HG02884 (cell line): ENCODE measurements at regions not wholly inside any gene's neighbourhood (a gene's known extent, or its start where the extent isn't known, plus 50 kb on each side); places are given as distances from the start of the nearest gene placed in this dataset.

ENCODE experiments used
- ATAC-seq: cut with Tn5 transposase; IDR thresholded peaks from one replicate; pipeline ENCODE4 v1.9.1; 2021; ENCODE audit warnings: mild to moderate bottlenecking, moderate library complexity; ENCODE audit not compliant: unreplicated experiment

DNA sequence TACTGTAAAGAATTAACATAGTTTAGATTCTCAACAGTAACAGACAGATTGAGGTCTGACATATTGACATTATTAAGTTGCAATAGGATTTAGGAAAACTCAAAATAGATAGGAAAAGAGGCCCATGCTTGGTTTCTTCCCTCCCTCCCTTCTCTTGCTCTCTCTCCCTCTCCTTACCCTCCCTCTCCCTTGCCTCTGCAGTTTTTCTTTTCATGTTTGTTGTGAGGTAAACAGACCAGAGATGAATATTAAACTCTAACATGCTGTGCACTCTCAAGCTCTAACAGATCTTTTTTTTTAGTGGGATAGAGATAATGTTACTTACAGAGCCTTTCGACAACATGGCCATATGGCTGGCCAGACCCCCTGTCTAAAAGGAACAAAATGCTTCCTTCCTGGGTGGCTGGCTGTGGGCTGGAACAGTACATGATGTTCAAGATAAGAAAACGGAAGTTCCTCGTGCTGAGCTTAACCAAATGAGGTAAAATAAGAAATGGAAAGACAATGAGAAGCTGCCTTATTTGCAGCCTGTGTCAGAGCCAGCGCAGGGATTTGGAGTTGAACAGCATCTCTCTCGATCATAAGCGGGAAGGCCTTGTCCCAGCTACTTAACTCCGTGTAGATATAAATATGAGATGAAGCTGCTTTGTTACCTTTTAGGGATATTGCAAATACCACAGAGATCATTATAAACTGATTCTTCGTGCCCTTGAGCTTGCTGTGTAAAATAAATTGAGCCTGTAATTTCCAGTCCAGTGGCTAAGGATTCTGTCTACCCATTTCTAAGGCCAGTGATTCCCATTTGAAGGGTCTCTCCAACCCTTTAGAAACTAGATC lies 391.9 kb upstream of the NPVF start:
- no peak for ATAC-seq

DNA sequence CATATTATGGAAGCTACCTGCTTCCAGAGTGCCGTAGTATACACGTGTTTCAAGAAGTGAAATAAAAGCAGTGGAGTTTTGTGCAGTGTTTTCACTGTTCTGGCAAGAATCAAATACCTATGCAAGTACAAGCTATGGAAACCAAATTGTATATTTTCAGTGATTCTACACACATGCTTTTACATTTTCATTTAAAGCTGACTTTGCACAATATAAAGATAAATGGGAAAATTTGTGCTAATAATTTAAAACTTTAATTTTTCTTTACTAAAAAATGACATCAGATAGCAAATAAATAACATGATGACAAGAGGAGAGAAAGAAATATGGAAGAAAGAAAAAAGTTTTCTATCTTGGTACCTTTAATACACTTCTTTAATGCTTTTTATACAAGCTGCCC lies 393.7 kb upstream of the NPVF start:
- ATAC-seq = no peak

DNA sequence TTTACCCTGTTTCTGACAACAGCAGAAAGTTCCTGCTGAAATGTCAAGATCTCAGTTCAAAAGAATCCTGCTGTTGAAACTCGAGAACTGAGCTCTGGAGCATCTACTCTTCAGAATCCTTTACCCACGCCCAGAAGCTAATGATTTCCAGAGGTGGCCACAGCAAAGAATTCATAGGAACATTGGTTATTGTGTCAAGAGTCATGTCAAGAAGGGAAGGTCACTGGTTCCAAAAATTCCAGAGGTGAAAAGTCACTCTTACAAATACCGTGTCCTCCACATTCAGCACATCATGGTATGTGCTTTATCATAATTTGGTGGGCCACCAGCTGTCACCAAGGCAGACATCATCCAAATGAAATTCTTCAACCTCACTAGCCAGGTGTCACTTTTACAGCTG lies 394.4 kb upstream of the NPVF start:
- ATAC-seq = no peak

DNA sequence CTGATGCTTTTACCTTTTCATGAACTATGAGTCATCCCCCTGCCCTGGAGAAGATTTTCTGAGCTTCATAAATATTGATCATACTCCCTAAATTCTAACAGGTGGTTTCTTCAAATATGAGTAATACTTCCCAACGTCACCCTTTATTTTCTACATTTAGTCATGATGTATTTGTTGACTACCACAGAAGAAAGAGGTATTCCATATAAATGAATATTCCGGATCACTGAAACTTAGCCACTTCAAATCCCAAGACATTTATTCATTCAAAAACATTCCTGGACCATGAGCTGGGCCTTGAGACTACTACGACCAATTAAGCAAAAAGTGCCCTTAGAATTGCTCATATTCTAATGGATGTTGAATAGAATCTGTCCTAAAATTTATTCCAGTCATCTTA lies 395.8 kb upstream of the NPVF start:
- ATAC-seq = no peak

DNA sequence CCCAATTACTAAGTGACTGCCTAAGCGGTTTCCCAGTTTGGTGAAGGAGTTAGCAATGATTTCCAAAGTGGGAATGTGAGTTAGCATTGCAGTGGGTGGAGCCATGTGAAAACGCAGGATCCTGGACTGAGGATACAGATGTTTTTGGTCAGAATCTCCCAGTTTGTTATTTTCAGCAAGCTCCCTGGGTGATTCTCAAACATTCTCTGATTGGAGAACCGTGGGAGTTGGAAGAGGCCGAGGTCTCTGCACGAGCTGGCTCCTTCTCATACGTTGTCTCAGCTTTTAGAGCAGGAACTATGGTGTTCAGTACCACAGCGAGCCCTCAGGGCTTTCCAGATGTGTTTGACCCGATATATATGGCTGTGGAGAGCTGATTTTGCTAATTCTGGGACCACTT lies 396.5 kb upstream of the NPVF start:
- no peak for ATAC-seq

DNA sequence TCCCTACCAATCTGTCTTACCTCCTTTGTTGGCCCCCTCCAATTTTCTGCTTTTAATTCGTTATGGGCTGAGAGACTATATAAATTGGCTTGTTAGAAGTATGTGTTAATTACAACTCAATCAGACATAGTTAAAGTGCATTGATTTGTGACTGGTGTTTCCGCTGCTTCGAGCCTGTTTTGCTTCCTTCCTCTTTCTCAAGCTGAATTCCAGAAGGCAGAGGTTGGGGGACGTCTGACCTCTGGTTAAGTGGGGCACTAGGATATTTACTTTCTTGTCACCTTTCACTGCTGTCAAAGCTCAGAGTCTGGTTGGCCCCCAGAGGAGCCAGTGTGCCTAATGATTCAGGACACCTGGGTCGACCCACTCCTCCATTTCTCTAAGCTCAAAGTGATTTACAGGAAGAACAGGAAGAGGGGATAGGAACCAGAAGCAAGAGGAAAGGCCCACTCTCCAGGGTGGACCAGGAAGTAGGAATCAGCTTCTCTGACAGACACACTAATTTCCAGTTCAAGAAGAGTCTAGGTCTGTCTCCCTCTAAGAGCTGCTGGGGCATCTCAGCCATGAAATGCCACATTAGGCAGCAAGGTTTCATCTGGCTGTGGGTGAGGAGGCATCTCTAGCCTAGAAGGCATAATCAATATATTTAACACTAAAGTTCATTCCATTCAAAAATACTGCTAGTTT lies 397.2 kb upstream of the NPVF start:
- no peak for ATAC-seq

DNA sequence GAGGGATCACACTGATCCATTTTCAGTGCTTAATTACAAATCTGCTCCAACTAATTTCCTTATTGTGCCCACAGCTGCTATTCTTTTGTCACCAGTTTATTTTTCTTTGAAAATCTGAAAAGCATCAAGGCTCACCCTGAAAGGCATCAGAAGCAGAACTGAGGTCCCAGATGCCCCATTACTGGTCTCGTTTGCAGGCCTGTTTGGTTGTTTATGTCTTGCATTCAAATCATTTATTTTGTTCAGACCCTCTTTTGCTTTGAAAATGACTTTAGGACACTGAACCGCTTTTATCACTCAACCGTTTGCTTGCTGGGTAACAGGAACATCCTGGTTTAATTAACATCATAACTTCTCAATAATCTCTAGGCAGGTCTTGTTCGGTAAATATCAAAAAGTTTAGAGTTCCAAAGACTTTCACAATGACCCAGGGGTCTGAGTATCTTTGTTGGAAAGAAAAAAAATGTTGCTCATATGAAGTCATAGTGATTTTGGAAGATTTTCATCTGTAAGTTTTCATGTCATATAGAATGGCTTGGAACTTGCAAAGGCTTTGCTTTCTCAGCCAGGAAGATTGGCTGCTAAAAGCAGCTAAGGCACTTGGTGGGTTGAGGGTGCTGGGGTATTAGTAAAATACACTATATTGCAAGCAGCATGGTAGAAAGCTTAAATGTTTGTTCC lies 398.3 kb upstream of the NPVF start:
- ATAC-seq = no peak

DNA sequence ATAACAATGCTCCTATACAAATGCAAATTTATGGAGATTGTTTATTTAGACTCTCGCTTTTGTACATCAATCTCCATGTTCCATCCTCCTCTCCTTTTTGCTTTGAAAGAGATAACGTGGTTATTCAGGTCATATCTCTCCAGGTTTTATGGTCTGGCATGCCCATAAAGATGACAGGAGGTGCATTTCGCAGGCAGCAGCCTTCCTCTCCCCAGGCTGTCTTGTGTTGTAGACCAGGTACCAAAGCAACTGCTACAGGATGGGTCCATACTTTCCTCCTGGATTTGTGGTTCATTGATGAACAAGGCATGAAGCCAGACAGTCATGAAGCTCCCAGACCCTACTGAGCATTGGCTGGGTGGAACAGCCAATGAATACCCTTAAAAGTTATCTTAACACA lies 400.2 kb upstream of the NPVF start:
- no peak for ATAC-seq

DNA sequence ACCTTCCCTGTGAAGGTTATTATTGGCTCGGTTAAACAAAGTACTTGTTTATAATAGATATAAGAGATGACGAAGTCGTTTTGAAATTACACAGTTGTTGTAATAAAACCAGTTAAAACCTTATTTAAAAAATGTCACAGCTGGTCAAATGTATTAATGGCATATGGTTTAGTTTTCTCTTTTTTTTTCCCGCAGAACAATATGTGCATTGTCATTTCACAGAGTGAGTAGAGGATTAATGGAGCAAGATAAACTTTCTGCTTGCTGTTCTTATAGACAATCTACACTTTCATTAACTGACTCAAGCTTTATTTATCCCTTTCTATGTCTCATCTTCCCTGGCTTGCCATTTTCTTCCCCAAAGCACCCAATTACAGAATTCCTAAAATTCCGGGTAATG lies 404.3 kb upstream of the NPVF start:
- ATAC-seq = no peak

DNA sequence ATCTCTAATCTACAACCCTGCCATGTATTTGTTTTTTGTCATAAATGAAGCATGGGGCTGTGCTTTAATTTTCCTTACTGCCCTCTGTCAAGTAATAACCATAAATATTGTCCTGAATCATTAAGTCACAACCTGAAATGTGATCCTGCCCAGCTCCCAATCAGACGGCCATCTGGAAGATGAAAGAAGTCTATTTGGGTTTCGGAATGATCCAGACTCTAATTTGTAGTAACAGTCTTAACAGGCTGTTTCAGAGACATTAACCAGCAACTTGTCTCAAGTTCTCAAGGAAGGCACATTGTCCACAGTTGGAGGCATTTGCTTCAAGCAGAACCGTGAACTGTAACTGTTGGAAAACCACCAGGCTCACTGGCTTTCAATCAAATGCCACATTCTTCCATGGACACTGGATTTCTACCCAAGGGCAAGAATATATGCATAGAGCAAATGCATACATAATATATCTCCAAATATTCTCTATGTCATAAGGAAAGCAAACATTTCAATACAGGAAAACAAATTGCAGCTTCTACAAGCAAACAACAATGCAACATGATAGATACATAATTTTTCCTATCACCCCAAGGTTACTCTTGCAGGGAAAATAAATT lies 405.2 kb upstream of the NPVF start:
- ATAC-seq = no peak

DNA sequence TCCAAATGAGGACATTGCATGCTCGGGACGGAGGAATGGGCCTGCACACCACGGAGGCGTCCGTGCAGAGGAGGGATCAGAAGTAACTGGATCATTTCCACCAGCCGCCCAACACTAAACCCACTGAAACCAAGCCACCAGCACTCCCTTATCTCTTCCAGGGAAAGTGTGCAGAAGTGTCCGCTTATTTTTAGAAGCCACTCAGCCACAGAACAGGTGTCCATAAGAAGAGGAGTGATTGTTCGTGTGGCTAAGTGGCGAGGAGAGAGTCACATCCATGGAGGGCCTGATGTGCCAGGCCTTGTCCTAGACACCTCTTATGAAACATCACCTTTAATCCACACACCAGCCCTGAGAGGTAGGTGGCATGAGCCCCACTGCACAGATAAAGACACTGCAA lies 407.9 kb upstream of the NPVF start:
- ATAC-seq = no peak

DNA sequence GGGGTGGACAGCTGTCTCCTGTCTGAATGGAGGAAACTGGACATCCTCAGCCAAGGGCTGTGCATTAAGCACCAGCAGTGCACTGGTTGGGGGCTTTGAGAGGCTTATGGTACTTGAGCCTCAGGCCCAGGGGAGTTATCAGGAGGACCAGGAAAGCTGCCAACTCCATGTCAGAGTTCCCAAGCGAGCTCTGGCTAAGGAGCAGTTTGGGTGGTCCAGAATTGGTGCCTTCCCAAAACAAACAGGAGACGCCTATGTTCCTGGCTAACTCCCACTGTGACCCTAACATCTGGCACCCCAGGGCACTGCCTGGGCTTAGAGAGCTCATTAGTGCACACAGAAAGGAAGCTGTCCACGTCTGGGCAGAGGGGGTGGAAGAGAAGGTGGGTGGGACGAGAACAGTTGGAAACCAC lies 408.6 kb upstream of the NPVF start:
- ATAC-seq = no peak

DNA sequence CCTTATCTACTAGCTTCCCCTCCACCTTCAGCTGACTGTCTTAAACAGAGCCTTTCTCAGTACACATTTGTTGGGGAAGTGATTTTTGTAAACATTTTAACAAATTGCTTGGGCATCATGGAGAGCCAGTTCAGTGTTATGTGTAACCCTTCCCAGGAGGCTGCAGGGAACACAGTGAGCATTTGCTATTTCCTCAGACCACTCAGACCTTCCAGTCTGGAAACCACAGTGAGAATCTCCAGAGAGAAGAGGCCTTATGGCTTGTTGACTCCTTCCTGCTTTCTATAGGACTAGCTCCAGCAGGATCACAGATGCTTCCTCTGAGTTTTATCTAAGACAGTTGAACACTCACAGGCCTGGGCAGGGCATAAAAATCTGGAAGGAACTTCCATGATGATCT lies 409.8 kb upstream of the NPVF start:
- no peak for ATAC-seq

DNA sequence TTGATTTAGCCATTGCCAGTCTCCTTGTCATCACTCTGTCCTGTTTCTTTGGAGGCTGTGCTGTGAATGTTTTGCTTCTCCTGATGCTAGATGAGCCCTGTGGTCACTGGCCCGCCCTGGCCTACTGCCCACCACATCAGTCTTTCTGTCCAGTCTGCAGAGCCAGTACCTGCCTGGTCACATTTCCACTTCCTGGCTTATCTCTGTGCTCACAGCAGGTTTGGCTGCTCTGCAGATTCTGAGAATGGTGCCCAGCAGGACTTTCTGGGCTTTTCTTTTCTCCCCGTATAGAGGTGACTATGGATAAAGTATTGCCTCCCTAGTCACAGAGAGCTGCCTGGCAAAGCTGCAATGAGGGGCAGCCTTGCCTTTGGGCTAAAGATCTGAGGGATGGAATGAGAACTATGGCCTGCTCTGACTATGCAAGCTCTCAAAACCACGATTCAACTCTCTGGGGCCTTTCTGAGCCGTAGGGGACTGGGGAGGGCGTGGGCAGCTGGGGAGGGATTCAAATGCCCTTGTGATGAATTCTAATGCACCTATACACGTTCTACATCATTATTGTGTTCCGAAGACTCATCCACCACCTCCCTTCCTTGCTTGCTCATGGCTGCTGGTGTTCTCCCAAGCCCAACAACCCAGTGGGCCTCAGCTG lies 410.4 kb upstream of the NPVF start:
- ATAC-seq = no peak

DNA sequence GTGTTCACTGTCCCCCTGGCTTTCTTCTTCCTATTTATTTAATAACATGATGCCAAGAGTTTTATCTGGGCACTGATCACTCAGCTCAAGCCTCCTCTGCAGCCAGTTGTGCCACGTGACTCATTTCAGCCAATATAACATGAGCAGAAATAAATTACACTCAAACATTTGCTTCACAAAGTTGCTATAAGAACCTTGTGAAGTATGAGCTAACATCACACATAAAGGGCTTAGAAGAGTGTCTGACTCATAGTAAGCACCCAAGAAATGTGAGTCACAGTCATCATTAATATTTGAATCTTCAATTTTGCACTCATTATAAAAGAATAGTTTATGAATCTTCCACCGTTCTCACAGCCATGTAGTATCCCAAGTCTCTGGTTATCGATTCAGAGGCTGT lies 414.6 kb upstream of the NPVF start:
- no peak for ATAC-seq

DNA sequence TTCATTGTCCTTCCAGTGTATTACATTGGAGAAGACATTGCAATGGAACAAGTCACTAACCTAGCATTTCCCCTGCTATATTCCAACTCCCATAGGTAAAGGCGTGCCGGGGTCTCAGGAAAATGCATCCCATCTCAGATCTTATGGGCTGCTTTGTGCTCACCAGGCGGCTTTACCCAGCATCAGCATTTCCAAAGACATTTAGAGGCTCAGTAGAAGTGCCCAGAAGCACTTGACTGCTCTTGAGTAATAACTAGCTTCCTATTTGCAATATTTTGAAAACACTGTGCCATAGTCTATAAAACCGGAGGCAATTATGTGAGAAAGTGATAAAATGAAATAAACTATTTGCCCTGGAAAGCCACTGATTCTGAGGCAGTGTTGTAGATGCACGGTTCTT lies 415.0 kb upstream of the NPVF start:
- no peak for ATAC-seq

DNA sequence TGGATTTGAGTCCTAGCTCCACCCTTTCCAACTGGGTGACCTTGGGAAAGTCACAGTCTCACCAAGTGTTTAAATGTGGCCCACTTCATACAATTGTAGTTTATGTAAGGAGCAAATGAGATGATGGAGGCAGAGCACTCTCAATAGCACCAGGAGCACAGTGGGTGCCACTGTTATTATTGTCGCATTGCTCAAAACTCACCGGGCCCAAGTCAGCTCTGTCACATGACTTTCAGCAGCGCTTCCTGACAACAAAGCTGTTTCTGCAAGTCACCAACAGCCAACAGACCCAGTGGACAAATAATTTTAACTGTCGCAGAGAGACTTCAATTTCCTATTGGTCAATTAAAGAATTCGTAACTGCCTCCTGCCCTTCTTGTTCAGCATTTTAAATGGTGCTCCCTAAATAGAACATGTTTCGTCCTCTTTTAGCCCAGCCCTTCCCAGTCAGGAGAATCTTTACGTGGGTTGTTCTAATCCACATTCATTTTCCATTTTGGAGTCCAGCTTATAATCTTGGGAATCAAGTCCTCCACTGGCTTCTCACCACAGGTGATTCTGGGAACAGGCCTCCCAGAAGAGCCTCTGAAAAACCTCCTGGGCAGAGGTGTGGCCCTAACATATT lies 415.6 kb upstream of the NPVF start:
- no peak for ATAC-seq

DNA sequence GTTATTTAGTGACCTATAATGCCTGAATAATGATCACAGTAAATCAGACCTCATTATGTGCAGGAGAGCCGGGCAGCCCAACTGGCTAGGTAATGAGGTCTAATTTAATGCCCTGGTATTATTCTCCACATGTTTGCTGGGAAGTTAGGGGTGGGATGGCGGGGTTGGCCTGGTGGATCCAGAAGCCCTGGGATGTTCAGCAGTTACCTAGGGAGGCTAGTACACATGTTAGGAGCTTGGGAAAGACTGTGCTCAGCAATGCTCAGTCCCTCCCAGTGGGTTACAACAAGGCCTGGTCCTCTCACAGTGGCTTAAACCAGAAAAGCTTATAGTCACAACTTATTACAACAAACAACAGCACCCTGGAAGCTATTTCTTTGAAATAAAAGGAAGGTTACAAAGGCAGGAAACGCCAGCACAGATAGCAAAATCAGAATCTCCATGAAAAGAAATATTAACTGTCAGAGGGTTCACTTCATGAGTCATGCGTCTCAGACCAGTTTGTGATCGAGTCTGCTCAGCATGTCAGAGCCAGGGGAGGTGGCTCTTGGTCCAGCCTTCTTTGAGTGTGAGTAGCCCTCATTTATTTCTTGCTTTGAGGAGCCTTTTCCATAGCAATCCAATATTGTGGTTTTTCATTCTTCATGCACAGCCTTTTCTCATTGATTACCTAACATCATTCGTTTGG lies 418.6 kb upstream of the NPVF start:
- ATAC-seq = no peak

DNA sequence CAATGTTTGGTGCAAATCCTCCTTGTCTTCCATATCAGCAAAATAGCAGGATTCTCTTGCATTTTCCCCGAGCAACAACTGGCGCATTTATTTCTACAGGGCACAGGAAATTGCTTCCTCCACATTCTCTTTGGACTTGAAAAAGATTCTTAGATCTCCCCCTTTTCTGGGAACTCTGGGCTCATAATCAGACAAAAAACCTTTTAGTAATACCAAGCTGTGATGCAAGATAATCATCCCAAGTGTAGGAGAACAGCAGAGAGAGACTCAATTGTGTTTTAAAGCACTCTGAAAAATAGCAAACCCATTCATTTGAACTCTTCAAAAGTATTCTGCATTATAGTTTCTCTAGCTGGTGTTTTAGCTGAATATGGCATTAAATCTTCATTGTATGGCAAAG lies 419.6 kb upstream of the NPVF start:
- ATAC-seq = no peak

DNA sequence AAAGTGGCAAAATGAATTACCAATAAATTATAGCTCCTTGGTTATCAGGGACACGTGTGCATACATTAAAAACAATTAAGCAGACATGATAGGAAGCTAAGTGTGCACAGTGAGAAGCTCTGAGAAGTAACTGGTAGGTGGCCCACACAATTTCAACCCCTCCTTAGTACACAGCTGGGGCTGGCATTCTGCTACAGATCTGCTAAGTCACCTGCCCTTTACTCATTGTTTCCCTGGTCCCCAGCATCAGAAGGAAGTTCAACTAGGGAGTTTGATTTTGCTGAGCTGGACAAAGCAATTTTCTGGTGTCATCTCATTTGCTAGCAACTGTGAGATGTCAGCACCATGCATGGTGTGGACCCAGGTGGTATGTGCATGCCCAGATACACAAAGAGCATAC lies 424.1 kb upstream of the NPVF start:
- no peak for ATAC-seq
